ENCODE measurements at regions not wholly inside any gene's neighbourhood (a gene's known extent, or its start where the extent isn't known, plus 50 kb on each side); places are given as distances from the start of the nearest gene placed in this dataset.

- DNase-seq (ENCODE audit: low read depth, low spot score) = no peak
Measured at GRCh38 chr13:59099182-59099974, 1064.3 kb downstream of the DIAPH3 start.

GRCh38 chr13:59103004-59103768 is 1060.5 kb downstream of the DIAPH3 start:
- DNase-seq (ENCODE audit: low read depth, low spot score) = no peak

GRCh38 chr13:59111751-59112171 is 1052.0 kb downstream of the DIAPH3 start:
- DNase-seq (ENCODE audit: low read depth, low spot score) = no peak

- no peak for DNase-seq (ENCODE audit: low read depth, low spot score)
Measured at GRCh38 chr13:59112221-59112718, 1051.5 kb downstream of the DIAPH3 start.

GRCh38 chr13:59119475-59119874 is 1044.3 kb downstream of the DIAPH3 start:
- DNase-seq (ENCODE audit: low read depth, low spot score) = no peak

GRCh38 chr13:59120297-59120843 is 1043.4 kb downstream of the DIAPH3 start:
- no peak for DNase-seq (ENCODE audit: low read depth, low spot score)

- no peak for DNase-seq (ENCODE audit: low read depth, low spot score)
Measured at GRCh38 chr13:59121507-59121906, 1042.2 kb downstream of the DIAPH3 start.

GRCh38 chr13:59126474-59126873 is 1037.3 kb downstream of the DIAPH3 start:
- DNase-seq (ENCODE audit: low read depth, low spot score) = no peak

GRCh38 chr13:59133903-59134302 is 1029.8 kb downstream of the DIAPH3 start:
- DNase-seq (ENCODE audit: low read depth, low spot score) = no peak

- DNase-seq (ENCODE audit: low read depth, low spot score) = no peak
Measured at GRCh38 chr13:59144700-59145099, 1019.0 kb downstream of the DIAPH3 start.

GRCh38 chr13:59145381-59145780 is 1018.3 kb downstream of the DIAPH3 start:
- DNase-seq (ENCODE audit: low read depth, low spot score) = no peak

GRCh38 chr13:59157181-59157580 is 1006.5 kb downstream of the DIAPH3 start:
- no peak for DNase-seq (ENCODE audit: low read depth, low spot score)

GRCh38 chr13:59166174-59166573 is 997.6 kb downstream of the DIAPH3 start:
- no peak for DNase-seq (ENCODE audit: low read depth, low spot score)

- no peak for DNase-seq (ENCODE audit: low read depth, low spot score)
Measured at GRCh38 chr13:59172076-59172475, 991.7 kb downstream of the DIAPH3 start.

GRCh38 chr13:59176775-59177174 is 987.0 kb downstream of the DIAPH3 start:
- DNase-seq (ENCODE audit: low read depth, low spot score) = no peak

GRCh38 chr13:59178344-59178743 is 985.4 kb downstream of the DIAPH3 start:
- DNase-seq (ENCODE audit: low read depth, low spot score) = no peak

GRCh38 chr13:59182241-59182640 is 981.5 kb downstream of the DIAPH3 start:
- no peak for DNase-seq (ENCODE audit: low read depth, low spot score)

GRCh38 chr13:59197397-59197796 is 966.3 kb downstream of the DIAPH3 start:
- no peak for DNase-seq (ENCODE audit: low read depth, low spot score)

- no peak for DNase-seq (ENCODE audit: low read depth, low spot score)
Measured at GRCh38 chr13:59201841-59202240, 961.9 kb downstream of the DIAPH3 start.

- DNase-seq (ENCODE audit: low read depth, low spot score) = no peak
Measured at GRCh38 chr13:59203855-59204254, 959.9 kb downstream of the DIAPH3 start.

GRCh38 chr13:59205501-59205900 is 958.2 kb downstream of the DIAPH3 start:
- DNase-seq (ENCODE audit: low read depth, low spot score) = no peak

GRCh38 chr13:59208405-59209195 is 955.1 kb downstream of the DIAPH3 start:
- DNase-seq (ENCODE audit: low read depth, low spot score) = no peak

All from iPS DF 19.7 (cell line).